VCaP (cell line): ENCODE measurements at regions not wholly inside any gene's neighbourhood (a gene's known extent, or its start where the extent isn't known, plus 50 kb on each side); places are given as distances from the start of the nearest gene placed in this dataset.

Source experiments
- H3K27ac ChIP-seq: fragments of 450-650 bp; 2 replicates; pipeline ENCODE4 v1.5.1; 2017
- TF ChIP-seq, protein P1 (sequence below): fragments of 450-650 bp; conservative IDR thresholded peaks from 2 replicates; pipeline ENCODE4 v1.5.1; 2017; ENCODE audit warnings: mild to moderate bottlenecking, moderate library complexity

- TF ChIP-seq, protein P1, sequence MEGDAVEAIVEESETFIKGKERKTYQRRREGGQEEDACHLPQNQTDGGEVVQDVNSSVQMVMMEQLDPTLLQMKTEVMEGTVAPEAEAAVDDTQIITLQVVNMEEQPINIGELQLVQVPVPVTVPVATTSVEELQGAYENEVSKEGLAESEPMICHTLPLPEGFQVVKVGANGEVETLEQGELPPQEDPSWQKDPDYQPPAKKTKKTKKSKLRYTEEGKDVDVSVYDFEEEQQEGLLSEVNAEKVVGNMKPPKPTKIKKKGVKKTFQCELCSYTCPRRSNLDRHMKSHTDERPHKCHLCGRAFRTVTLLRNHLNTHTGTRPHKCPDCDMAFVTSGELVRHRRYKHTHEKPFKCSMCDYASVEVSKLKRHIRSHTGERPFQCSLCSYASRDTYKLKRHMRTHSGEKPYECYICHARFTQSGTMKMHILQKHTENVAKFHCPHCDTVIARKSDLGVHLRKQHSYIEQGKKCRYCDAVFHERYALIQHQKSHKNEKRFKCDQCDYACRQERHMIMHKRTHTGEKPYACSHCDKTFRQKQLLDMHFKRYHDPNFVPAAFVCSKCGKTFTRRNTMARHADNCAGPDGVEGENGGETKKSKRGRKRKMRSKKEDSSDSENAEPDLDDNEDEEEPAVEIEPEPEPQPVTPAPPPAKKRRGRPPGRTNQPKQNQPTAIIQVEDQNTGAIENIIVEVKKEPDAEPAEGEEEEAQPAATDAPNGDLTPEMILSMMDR: no peak
- no peak overlapping the region for H3K27ac ChIP-seq
Measured at GRCh38 chr13:54901316-54901715, 1872.7 kb downstream of the OLFM4 start.

GRCh38 chr13:54912367-54912766 lies 1883.8 kb downstream of the OLFM4 start:
- TF ChIP-seq, protein P1: no peak
- H3K27ac ChIP-seq: no peak overlapping the region

- no peak overlapping the region for H3K27ac ChIP-seq
- TF ChIP-seq, protein P1: no peak
Measured at GRCh38 chr13:54913668-54914067, 1885.1 kb downstream of the OLFM4 start.

DNA sequence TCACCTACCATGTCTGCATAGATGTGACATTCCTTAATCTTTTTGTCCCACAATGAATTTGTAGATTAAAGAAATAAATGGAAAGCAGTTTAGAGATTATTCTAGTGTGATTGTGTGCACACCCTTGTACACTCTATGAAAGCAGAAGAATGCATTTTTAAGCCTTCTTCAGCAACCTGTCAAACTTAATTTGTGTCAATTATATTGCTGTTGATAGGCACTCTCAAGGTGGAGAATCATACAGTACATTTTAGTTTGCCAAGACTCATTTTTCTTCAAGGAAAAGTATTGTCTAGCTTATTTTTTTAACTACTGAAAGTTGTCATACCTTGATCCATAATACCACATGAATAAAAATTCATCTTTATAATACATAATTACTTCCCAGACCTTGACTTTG lies 1898.9 kb downstream of the OLFM4 start:
- H3K27ac ChIP-seq: no peak overlapping the region
- TF ChIP-seq, protein P1: no peak

DNA sequence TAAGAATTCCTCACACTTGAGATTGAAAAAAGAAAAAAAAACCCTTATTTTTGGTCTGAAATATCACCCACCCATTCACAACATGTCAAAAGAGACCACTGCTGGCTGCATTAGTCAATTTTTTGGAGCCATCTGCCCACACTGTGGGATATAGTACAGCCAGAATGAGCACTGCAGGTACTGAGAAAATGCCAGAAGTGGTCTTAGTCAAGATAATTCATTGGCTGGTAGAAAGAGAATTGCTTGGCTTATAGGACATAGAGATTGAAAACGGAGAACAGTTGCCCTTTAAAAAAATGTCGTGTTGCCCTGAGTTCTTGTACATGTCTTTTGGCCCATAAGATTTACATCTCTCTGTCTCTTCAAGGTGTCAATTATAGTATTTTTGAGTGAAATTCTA lies 1899.5 kb downstream of the OLFM4 start:
- TF ChIP-seq, protein P1: no peak

GRCh38 chr13:54934121-54934520 lies 1905.5 kb downstream of the OLFM4 start:
- TF ChIP-seq, protein P1: no peak
- no peak overlapping the region for H3K27ac ChIP-seq

More for the DNA sequence above, 1899.5 kb downstream of the OLFM4 start:
- H3K27ac ChIP-seq: no peak overlapping the region

DNA sequence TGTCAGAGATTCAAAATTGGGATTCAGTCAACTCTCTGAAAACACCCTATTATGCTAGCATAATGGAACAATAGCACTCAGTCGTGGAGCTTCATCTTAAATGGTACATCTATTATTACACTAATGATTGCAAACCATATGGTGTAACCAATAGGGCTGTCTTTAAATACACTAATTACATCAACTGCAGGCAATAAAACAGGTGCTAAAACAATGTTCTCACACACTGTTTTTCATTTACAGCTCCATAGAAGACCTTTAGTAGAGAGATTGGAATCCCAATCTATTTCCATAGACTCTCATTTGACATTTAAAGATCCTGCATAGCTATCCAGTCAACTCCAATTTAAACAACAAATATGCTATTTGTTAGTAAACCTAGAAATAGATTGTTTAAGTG lies 1917.4 kb downstream of the OLFM4 start:
- TF ChIP-seq, protein P1: no peak
- no peak overlapping the region for H3K27ac ChIP-seq

GRCh38 chr13:54949735-54950134 lies 1921.1 kb downstream of the OLFM4 start:
- TF ChIP-seq, protein P1: no peak
- no peak overlapping the region for H3K27ac ChIP-seq
